Peyer's patch (tissue), 4 donors: ENCODE measurements at regions not wholly inside any gene's neighbourhood (a gene's known extent, or its start where the extent isn't known, plus 50 kb on each side); places are given as distances from the start of the nearest gene placed in this dataset.

Experiments used
- POLR2A ChIP-seq, 2 donors: fragments of 450-650 bp; IDR thresholded peaks; one replicate each; pipeline ENCODE4 v1.5.1; 2017; ENCODE audit warnings: antibody characterized with exemption in 2 of 2, mild to moderate bottlenecking in 2 of 2, moderate library complexity in 2 of 2
- TF ChIP-seq, protein P1 (sequence below), 6 experiments: fragments of 450-650 bp in 4 of 6; fragments of 200-600 bp in 2 of 6; sonication (generic) in 1 of 6; IDR thresholded peaks; one replicate each; pipeline ENCODE4 v1.5.1; 2017 to 2019; ENCODE audit warnings: antibody characterized with exemption in 6 of 6, mild to moderate bottlenecking in 3 of 6, moderate library complexity in 1 of 6

DNA sequence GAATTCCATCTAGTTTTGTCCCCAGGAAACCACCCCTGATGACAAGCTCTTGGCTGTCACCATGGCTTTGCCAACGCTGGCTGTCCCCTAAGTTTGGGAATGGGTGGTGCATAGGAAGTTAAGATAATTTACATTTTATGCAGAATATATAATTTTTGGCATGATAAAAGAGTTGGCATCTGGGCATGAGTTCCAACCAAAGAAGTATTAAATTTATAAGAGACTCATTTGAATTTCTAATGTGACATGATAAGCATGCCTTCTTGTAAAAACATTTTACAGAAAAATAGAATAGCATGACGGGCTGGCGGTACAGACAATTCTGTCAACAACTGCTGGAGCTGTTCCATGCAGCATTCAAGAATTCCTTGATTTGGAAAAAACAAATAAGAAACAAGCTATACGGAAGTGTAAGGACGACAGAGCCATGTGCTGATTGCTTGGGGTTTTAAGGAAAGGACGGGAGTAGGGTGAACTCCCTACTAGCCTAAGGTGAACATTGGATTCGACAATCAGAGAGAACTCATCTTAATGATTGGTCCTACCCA lies 106.8 kb upstream of the C1orf21 start:
- TF ChIP-seq, protein P1, sequence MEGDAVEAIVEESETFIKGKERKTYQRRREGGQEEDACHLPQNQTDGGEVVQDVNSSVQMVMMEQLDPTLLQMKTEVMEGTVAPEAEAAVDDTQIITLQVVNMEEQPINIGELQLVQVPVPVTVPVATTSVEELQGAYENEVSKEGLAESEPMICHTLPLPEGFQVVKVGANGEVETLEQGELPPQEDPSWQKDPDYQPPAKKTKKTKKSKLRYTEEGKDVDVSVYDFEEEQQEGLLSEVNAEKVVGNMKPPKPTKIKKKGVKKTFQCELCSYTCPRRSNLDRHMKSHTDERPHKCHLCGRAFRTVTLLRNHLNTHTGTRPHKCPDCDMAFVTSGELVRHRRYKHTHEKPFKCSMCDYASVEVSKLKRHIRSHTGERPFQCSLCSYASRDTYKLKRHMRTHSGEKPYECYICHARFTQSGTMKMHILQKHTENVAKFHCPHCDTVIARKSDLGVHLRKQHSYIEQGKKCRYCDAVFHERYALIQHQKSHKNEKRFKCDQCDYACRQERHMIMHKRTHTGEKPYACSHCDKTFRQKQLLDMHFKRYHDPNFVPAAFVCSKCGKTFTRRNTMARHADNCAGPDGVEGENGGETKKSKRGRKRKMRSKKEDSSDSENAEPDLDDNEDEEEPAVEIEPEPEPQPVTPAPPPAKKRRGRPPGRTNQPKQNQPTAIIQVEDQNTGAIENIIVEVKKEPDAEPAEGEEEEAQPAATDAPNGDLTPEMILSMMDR (IDR thresholded peaks at IDR 0.05) = no peak
- TF ChIP-seq POLR2A (IDR thresholded peaks at IDR 0.05) = no peak
